ENCODE measurements at regions not wholly inside any gene's neighbourhood (a gene's known extent, or its start where the extent isn't known, plus 50 kb on each side); places are given as distances from the start of the nearest gene placed in this dataset.

DNA sequence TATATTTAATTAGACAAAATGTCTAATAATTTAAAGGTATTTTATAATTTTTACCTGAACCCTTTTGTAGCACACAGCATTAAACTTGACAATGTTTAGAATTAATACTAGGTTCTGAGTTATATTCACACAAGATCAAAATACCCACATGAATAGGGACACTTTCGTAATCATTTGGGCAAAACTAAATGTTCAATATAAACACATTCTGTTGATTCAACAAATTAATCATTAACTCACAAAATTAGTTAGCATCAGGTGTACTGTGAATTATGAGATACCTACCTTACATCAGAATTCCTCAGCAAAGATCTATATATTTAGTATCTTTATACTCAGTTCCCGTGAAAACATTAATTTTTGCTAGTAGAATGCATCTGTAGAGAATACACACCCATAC lies 481.5 kb upstream of the MANEA start:
- DNase-seq (ENCODE audit: low read depth, low spot score) (no peak), FAIRE-seq (no peak)
- BruUV-seq (replicated peaks): no TSS peak
- Histone ChIP-seq H2AFZ (ENCODE audit: low read depth, low read length) (no peak overlapping the region), H3K36me3 (ENCODE audit: control insufficient read depth in 2 of 2, extremely low read depth in 1 of 2, insufficient read depth in 2 of 2, low read length in 2 of 2) (no peaks in the 10 kb centered on the region), H3K9ac (replicated peaks; ENCODE audit: extremely low read depth, insufficient read depth, low read length) (no peak overlapping the region), H3K27me3 (ENCODE audit: control insufficient read depth in 2 of 2, insufficient read depth in 2 of 2, low read length in 2 of 2) (no peaks in the 10 kb centered on the region), H4K20me1 (replicated peaks; ENCODE audit: control insufficient read depth, extremely low read depth, insufficient read depth, low read length) (no peaks in the 10 kb centered on the region), H3K79me2 (ENCODE audit: control insufficient read depth, insufficient read depth, low read length) (no peaks in the 10 kb centered on the region), H3K4me2 (ENCODE audit: insufficient read depth, low read length) (no peak overlapping the region), H3K9me1 (replicated peaks; ENCODE audit: control insufficient read depth, extremely low read depth, insufficient read depth, low read length) (no peaks in the 10 kb centered on the region), H3K27ac (ENCODE audit: insufficient read depth, low read depth, low read length) (no peak overlapping the region), H3K9me3 (replicated peaks; ENCODE audit: control insufficient read depth, insufficient read depth, low read length) (no peaks in the 10 kb centered on the region), H3K4me3 (replicated peaks in 1 of 3; ENCODE audit: insufficient read depth in 1 of 3, low read depth in 1 of 3, low read length in 3 of 3) (no peak overlapping the region), H3K4me1 (ENCODE audit: control insufficient read depth, extremely low read depth, insufficient read depth, low read length) (peaks cover 11% of the 10 kb centered on the region)
- CTCF ChIA-PET: no interaction called here
- dilution Hi-C loops (cut with MboI; ENCODE audit: extremely low pct_ligation_motif_present, low sequenced_read_pairs) (no loop called here), intact Hi-C loops (cut with micrococcal nuclease) (no loop called here)
- TF ChIP-seq EZH2 (IDR thresholded peaks at IDR 0.05; ENCODE audit: borderline replicate concordance, low read depth, low read length, severe bottlenecking): no peak
- TF ChIP-seq GATA2 (IDR thresholded peaks at IDR 0.05; ENCODE audit: insufficient read depth, insufficient read length, low read depth, low read length): no peak
- POLR2A ChIA-PET: no interaction called here

DNA sequence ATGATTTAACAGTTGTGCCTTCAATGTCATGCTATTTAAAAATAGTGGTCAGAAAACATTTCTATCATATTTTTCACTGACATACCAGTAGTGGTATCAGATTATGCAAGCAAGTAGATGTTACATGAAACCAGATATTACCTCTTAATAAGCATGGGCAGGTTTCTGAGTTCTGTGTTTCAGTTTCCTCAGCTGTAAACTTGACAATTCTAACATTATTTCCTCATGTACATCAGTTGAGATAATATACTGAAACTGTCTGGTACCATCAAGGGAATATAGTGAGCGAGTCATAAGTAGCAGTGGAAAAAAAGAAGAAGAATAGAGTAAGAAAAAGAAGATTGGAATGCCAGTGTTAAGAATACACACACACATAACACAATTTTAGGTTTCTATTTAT lies 477.9 kb upstream of the MANEA start:
- dilution Hi-C loops (cut with MboI; ENCODE audit: extremely low pct_ligation_motif_present, low sequenced_read_pairs) (no loop called here), intact Hi-C loops (cut with micrococcal nuclease) (no loop called here)
- H3K9me3 ChIP-seq (replicated peaks; ENCODE audit: control insufficient read depth, insufficient read depth, low read length): no peaks in the 10 kb centered on the region
- H3K9ac ChIP-seq (replicated peaks; ENCODE audit: extremely low read depth, insufficient read depth, low read length): no peak overlapping the region
- no peak overlapping the region for H3K4me3 ChIP-seq (replicated peaks in 1 of 3; ENCODE audit: insufficient read depth in 1 of 3, low read depth in 1 of 3, low read length in 3 of 3)
- POLR2A ChIA-PET: no interaction called here
- no peaks in the 10 kb centered on the region for H3K36me3 ChIP-seq (ENCODE audit: control insufficient read depth in 2 of 2, extremely low read depth in 1 of 2, insufficient read depth in 2 of 2, low read length in 2 of 2)
- H3K9me1 ChIP-seq (replicated peaks; ENCODE audit: control insufficient read depth, extremely low read depth, insufficient read depth, low read length): no peaks in the 10 kb centered on the region
- H3K4me2 ChIP-seq (ENCODE audit: insufficient read depth, low read length): no peak overlapping the region
- no TSS peak for BruUV-seq (replicated peaks)
- H2AFZ ChIP-seq (ENCODE audit: low read depth, low read length): no peak overlapping the region
- no peak overlapping the region for H3K27ac ChIP-seq (ENCODE audit: insufficient read depth, low read depth, low read length)
- no peaks in the 10 kb centered on the region for H3K79me2 ChIP-seq (ENCODE audit: control insufficient read depth, insufficient read depth, low read length)
- CTCF ChIA-PET: no interaction called here
- FAIRE-seq (no peak), DNase-seq (ENCODE audit: low read depth, low spot score) (no peak)
- no peak for TF ChIP-seq POLR2A (IDR thresholded peaks at IDR 0.05; ENCODE audit: low read depth, low read length)
- TF ChIP-seq, protein P1, sequence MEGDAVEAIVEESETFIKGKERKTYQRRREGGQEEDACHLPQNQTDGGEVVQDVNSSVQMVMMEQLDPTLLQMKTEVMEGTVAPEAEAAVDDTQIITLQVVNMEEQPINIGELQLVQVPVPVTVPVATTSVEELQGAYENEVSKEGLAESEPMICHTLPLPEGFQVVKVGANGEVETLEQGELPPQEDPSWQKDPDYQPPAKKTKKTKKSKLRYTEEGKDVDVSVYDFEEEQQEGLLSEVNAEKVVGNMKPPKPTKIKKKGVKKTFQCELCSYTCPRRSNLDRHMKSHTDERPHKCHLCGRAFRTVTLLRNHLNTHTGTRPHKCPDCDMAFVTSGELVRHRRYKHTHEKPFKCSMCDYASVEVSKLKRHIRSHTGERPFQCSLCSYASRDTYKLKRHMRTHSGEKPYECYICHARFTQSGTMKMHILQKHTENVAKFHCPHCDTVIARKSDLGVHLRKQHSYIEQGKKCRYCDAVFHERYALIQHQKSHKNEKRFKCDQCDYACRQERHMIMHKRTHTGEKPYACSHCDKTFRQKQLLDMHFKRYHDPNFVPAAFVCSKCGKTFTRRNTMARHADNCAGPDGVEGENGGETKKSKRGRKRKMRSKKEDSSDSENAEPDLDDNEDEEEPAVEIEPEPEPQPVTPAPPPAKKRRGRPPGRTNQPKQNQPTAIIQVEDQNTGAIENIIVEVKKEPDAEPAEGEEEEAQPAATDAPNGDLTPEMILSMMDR (IDR thresholded peaks at IDR 0.05; ENCODE audit: extremely low read depth in 1 of 2, insufficient read depth in 1 of 2, low read depth in 1 of 2, low read length in 2 of 2): no peak
- TF ChIP-seq JUN (IDR thresholded peaks at IDR 0.05; ENCODE audit: borderline replicate concordance, insufficient read depth, insufficient read length, low read depth): no peak
- TF ChIP-seq FOS (IDR thresholded peaks at IDR 0.05; ENCODE audit: borderline replicate concordance, insufficient read depth, low read length): no peak
- TF ChIP-seq POLR2AphosphoS5 (IDR thresholded peaks at IDR 0.05; ENCODE audit: insufficient read depth, low read depth, low read length): no peak
- TF ChIP-seq GATA2 (IDR thresholded peaks at IDR 0.05; ENCODE audit: insufficient read depth, insufficient read length, low read depth, low read length): no peak
- TF ChIP-seq EZH2 (IDR thresholded peaks at IDR 0.05; ENCODE audit: borderline replicate concordance, low read depth, low read length, severe bottlenecking): no peak
- no peak for TF ChIP-seq MYC (IDR thresholded peaks at IDR 0.05; ENCODE audit: low read depth, low read length)
- TF ChIP-seq, protein P2, sequence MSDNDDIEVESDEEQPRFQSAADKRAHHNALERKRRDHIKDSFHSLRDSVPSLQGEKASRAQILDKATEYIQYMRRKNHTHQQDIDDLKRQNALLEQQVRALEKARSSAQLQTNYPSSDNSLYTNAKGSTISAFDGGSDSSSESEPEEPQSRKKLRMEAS (IDR thresholded peaks at IDR 0.05; ENCODE audit: insufficient read depth, insufficient read length): no peak
- H3K4me1 ChIP-seq (ENCODE audit: control insufficient read depth, extremely low read depth, insufficient read depth, low read length): peaks cover 9% of the 10 kb centered on the region
- no peaks in the 10 kb centered on the region for H4K20me1 ChIP-seq (replicated peaks; ENCODE audit: control insufficient read depth, extremely low read depth, insufficient read depth, low read length)
- no peaks in the 10 kb centered on the region for H3K27me3 ChIP-seq (ENCODE audit: control insufficient read depth in 2 of 2, insufficient read depth in 2 of 2, low read length in 2 of 2)

Measured in endothelial cell of umbilical vein (primary cell).